ENCODE measurements at regions not wholly inside any gene's neighbourhood (a gene's known extent, or its start where the extent isn't known, plus 50 kb on each side); places are given as distances from the start of the nearest gene placed in this dataset.

GRCh38 chr9:85310573-85310972 is 431.2 kb downstream of the AGTPBP1 start:
- TF ChIP-seq, protein P1, sequence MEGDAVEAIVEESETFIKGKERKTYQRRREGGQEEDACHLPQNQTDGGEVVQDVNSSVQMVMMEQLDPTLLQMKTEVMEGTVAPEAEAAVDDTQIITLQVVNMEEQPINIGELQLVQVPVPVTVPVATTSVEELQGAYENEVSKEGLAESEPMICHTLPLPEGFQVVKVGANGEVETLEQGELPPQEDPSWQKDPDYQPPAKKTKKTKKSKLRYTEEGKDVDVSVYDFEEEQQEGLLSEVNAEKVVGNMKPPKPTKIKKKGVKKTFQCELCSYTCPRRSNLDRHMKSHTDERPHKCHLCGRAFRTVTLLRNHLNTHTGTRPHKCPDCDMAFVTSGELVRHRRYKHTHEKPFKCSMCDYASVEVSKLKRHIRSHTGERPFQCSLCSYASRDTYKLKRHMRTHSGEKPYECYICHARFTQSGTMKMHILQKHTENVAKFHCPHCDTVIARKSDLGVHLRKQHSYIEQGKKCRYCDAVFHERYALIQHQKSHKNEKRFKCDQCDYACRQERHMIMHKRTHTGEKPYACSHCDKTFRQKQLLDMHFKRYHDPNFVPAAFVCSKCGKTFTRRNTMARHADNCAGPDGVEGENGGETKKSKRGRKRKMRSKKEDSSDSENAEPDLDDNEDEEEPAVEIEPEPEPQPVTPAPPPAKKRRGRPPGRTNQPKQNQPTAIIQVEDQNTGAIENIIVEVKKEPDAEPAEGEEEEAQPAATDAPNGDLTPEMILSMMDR (IDR thresholded peaks at IDR 0.05): no peak
- no peak for TF ChIP-seq POLR2A (IDR thresholded peaks at IDR 0.05)
